SH-SY5Y (cell line): ENCODE measurements at regions not wholly inside any gene's neighbourhood (a gene's known extent, or its start where the extent isn't known, plus 50 kb on each side); places are given as distances from the start of the nearest gene placed in this dataset.

Source experiments
- GATA2 ChIP-seq: IDR thresholded peaks from 2 replicates; pipeline ENCODE4 v1.6.1; 2011; ENCODE audit warnings: mild to moderate bottlenecking, low read depth, low read length
- GATA3 ChIP-seq: IDR thresholded peaks from 2 replicates; pipeline ENCODE4 v1.6.1; 2011; ENCODE audit warnings: low read depth, mild to moderate bottlenecking, low read length, moderate library complexity

- TF ChIP-seq GATA2, result no peak
- no peak for TF ChIP-seq GATA3
These were observed 111.3 kb upstream of the CSF3R start for GRCh38 chr1:36594023-36594422.
